ENCODE measurements at regions not wholly inside any gene's neighbourhood (a gene's known extent, or its start where the extent isn't known, plus 50 kb on each side); places are given as distances from the start of the nearest gene placed in this dataset.

GRCh38 chr6:121885399-121886152 lies 450.1 kb downstream of the GJA1 start (continued):
- TF ChIP-seq FUBP1 (CRISPR knock-in tag; IDR thresholded peaks at IDR 0.05; ENCODE audit: borderline replicate concordance) (no peak), MIER2 (CRISPR knock-in tag; IDR thresholded peaks at IDR 0.05) (no peak), SMYD3 (CRISPR knock-in tag; IDR thresholded peaks at IDR 0.05) (peak; percentile 73; the same call in 1 of the 2 replicates), NR3C1 (CRISPR knock-in tag; IDR thresholded peaks at IDR 0.05) (no peak), SOX13 (IDR thresholded peaks at IDR 0.05) (no peak), SOX13 (CRISPR knock-in tag; conservative IDR thresholded peaks at IDR 0.05 in 1 of 2, IDR thresholded peaks at IDR 0.05 in 1 of 2) (peak in 1 of 2 experiments; percentile 81; a peak in 2 of 4 replicates), XRCC5 (optimal IDR thresholded peaks at IDR 0.05; ENCODE audit: low read length) (no peak), MED13 (CRISPR knock-in tag; IDR thresholded peaks at IDR 0.05) (no peak), JUN (CRISPR knock-in tag; IDR thresholded peaks at IDR 0.05) (no peak), MAF1 (CRISPR knock-in tag; IDR thresholded peaks at IDR 0.05; ENCODE audit: borderline replicate concordance) (no peak), ZNF562 (CRISPR knock-in tag; IDR thresholded peaks at IDR 0.05; ENCODE audit: borderline replicate concordance) (no peak), ZNF512B (CRISPR knock-in tag; IDR thresholded peaks at IDR 0.05; ENCODE audit: borderline replicate concordance) (no peak), SYNCRIP (IDR thresholded peaks at IDR 0.05; ENCODE audit: insufficient read depth, low read depth, low read length) (no peak), STAT5B (CRISPR knock-in tag; IDR thresholded peaks at IDR 0.05) (no peak), ZZZ3 (CRISPR knock-in tag; IDR thresholded peaks at IDR 0.05; ENCODE audit: borderline replicate concordance) (no peak), SUZ12 (IDR thresholded peaks at IDR 0.05; ENCODE audit: low read depth, low read length) (no peak), ZFP36L2 (CRISPR knock-in tag; IDR thresholded peaks at IDR 0.05) (no peak), WIZ (CRISPR knock-in tag; IDR thresholded peaks at IDR 0.05) (no peak)
- TF ChIP-seq, protein P1, sequence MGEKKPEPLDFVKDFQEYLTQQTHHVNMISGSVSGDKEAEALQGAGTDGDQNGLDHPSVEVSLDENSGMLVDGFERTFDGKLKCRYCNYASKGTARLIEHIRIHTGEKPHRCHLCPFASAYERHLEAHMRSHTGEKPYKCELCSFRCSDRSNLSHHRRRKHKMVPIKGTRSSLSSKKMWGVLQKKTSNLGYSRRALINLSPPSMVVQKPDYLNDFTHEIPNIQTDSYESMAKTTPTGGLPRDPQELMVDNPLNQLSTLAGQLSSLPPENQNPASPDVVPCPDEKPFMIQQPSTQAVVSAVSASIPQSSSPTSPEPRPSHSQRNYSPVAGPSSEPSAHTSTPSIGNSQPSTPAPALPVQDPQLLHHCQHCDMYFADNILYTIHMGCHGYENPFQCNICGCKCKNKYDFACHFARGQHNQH (CRISPR knock-in tag; IDR thresholded peaks at IDR 0.05), result no peak
- TF ChIP-seq, protein P2, sequence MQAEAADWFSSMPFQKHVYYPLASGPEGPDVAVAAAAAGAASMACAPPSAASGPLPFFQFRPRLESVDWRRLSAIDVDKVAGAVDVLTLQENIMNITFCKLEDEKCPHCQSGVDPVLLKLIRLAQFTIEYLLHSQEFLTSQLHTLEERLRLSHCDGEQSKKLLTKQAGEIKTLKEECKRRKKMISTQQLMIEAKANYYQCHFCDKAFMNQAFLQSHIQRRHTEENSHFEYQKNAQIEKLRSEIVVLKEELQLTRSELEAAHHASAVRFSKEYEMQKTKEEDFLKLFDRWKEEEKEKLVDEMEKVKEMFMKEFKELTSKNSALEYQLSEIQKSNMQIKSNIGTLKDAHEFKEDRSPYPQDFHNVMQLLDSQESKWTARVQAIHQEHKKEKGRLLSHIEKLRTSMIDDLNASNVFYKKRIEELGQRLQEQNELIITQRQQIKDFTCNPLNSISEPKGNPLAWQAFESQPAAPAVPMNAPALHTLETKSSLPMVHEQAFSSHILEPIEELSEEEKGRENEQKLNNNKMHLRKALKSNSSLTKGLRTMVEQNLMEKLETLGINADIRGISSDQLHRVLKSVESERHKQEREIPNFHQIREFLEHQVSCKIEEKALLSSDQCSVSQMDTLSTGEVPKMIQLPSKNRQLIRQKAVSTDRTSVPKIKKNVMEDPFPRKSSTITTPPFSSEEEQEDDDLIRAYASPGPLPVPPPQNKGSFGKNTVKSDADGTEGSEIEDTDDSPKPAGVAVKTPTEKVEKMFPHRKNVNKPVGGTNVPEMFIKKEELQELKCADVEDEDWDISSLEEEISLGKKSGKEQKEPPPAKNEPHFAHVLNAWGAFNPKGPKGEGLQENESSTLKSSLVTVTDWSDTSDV (CRISPR knock-in tag; IDR thresholded peaks at IDR 0.05), result no peak
- TF ChIP-seq, protein P3, sequence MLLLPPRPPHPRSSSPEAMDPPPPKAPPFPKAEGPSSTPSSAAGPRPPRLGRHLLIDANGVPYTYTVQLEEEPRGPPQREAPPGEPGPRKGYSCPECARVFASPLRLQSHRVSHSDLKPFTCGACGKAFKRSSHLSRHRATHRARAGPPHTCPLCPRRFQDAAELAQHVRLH (CRISPR knock-in tag; IDR thresholded peaks at IDR 0.05; ENCODE audit: borderline replicate concordance, low read depth), result no peak
